ENCODE measurements at regions not wholly inside any gene's neighbourhood (a gene's known extent, or its start where the extent isn't known, plus 50 kb on each side); places are given as distances from the start of the nearest gene placed in this dataset.

- no peak overlapping the region for H3K4me3 ChIP-seq (replicated peaks in 1 of 2; ENCODE audit: low read depth in 2 of 2, low read length in 2 of 2)
- TF ChIP-seq CTCF (IDR thresholded peaks at IDR 0.05; ENCODE audit: low read depth, low read length) = no peak
- peak in 1 of 2 donors; percentile 25 for DNase-seq (ENCODE audit: low read depth in 2 of 2)
Observed at GRCh38 chr1:218742467-218743262, 397.5 kb downstream of the TGFB2 start.

GRCh38 chr1:218743861-218744505 is 398.8 kb downstream of the TGFB2 start:
- no peak for TF ChIP-seq CTCF (IDR thresholded peaks at IDR 0.05; ENCODE audit: low read depth, low read length)
- no peak for DNase-seq (ENCODE audit: low read depth in 2 of 2)
- no peak overlapping the region for H3K4me3 ChIP-seq (replicated peaks in 1 of 2; ENCODE audit: low read depth in 2 of 2, low read length in 2 of 2)

GRCh38 chr1:218748071-218748470 is 402.9 kb downstream of the TGFB2 start:
- H3K4me3 ChIP-seq (replicated peaks in 1 of 2; ENCODE audit: low read depth in 2 of 2, low read length in 2 of 2) = no peak overlapping the region
- no peak for TF ChIP-seq CTCF (IDR thresholded peaks at IDR 0.05; ENCODE audit: low read depth, low read length)
- DNase-seq (ENCODE audit: low read depth in 2 of 2) = peak in 1 of 2 donors; percentile 45

- no peak for TF ChIP-seq CTCF (IDR thresholded peaks at IDR 0.05; ENCODE audit: low read depth, low read length)
- H3K4me3 ChIP-seq (replicated peaks in 1 of 2; ENCODE audit: low read depth in 2 of 2, low read length in 2 of 2) = no peak overlapping the region
- no peak for DNase-seq (ENCODE audit: low read depth in 2 of 2)
Observed at GRCh38 chr1:218750216-218750970, 405.3 kb downstream of the TGFB2 start.

- TF ChIP-seq CTCF (IDR thresholded peaks at IDR 0.05; ENCODE audit: low read depth, low read length) = no peak
- no peak for DNase-seq (ENCODE audit: low read depth in 2 of 2)
- no peak overlapping the region for H3K4me3 ChIP-seq (replicated peaks in 1 of 2; ENCODE audit: low read depth in 2 of 2, low read length in 2 of 2)
Observed at GRCh38 chr1:218751208-218751948, 406.2 kb downstream of the TGFB2 start.

GRCh38 chr1:218752126-218752525 is 407.0 kb downstream of the TGFB2 start:
- H3K4me3 ChIP-seq (replicated peaks in 1 of 2; ENCODE audit: low read depth in 2 of 2, low read length in 2 of 2) = no peak overlapping the region
- no peak for TF ChIP-seq CTCF (IDR thresholded peaks at IDR 0.05; ENCODE audit: low read depth, low read length)
- DNase-seq (ENCODE audit: low read depth in 2 of 2) = no peak
